ENCODE measurements at regions not wholly inside any gene's neighbourhood (a gene's known extent, or its start where the extent isn't known, plus 50 kb on each side); places are given as distances from the start of the nearest gene placed in this dataset.

- TF ChIP-seq EZH2 (IDR thresholded peaks at IDR 0.05), result no peak
- TF ChIP-seq POLR2AphosphoS5 (IDR thresholded peaks at IDR 0.05; ENCODE audit: borderline replicate concordance, low read depth, low read length), result no peak
These were observed 135.0 kb upstream of the ZNF804A start for GRCh38 chr2:184463102-184463865.
